IMR-90 (cell line): ENCODE measurements at regions not wholly inside any gene's neighbourhood (a gene's known extent, or its start where the extent isn't known, plus 50 kb on each side); places are given as distances from the start of the nearest gene placed in this dataset.

Source experiments
- BHLHE40 ChIP-seq: fragments of 150-350 bp; IDR thresholded peaks from 2 replicates; pipeline ENCODE4 v1.6.1; 2016; ENCODE audit warnings: mild to moderate bottlenecking, low read depth, low read length
- CEBPB ChIP-seq: IDR thresholded peaks from 2 replicates; pipeline ENCODE4 v1.6.1; 2012; ENCODE audit warnings: low read depth, low read length, improper control_type of control experiment
- FOS ChIP-seq: fragments of 150-350 bp; IDR thresholded peaks from 2 replicates; pipeline ENCODE4 v1.6.1; 2016; ENCODE audit warnings: low read depth, low read length
- MAFK ChIP-seq: IDR thresholded peaks from 2 replicates; pipeline ENCODE4 v1.6.1; 2012; ENCODE audit warnings: low read depth, low read length, improper control_type of control experiment
- POLR2A ChIP-seq: IDR thresholded peaks from 2 replicates; pipeline ENCODE4 v1.6.1; 2012; ENCODE audit warnings: mild to moderate bottlenecking, low read depth, low read length
- RAD21 ChIP-seq: IDR thresholded peaks from 2 replicates; pipeline ENCODE4 v1.6.1; 2012; ENCODE audit warnings: low read length, improper control_type of control experiment
- RCOR1 ChIP-seq: IDR thresholded peaks from 2 replicates; pipeline ENCODE4 v1.6.1; 2012; ENCODE audit warnings: mild to moderate bottlenecking, low read length, improper control_type of control experiment; ENCODE audit not compliant: insufficient replicate concordance
- RFX5 ChIP-seq: IDR thresholded peaks from 2 replicates; pipeline ENCODE4 v1.8.0; 2012; ENCODE audit warnings: low read depth, mild to moderate bottlenecking, low read length, moderate library complexity
- SMC3 ChIP-seq: fragments of 150-350 bp; IDR thresholded peaks from 2 replicates; pipeline ENCODE4 v1.6.1; 2016; ENCODE audit warnings: low read depth, mild to moderate bottlenecking, antibody characterized with exemption, low read length, moderate library complexity
- TF ChIP-seq, protein P1 (sequence below): conservative IDR thresholded peaks from 2 replicates; pipeline ENCODE4 v1.5.1; 2012; ENCODE audit warnings: mild to moderate bottlenecking, low read depth, low read length, improper control_type of control experiment
- TF ChIP-seq, protein P2 (sequence below): fragments of 150-350 bp; IDR thresholded peaks from 2 replicates; pipeline ENCODE4 v1.6.1; 2017; ENCODE audit warnings: mild to moderate bottlenecking, antibody characterized with exemption, low read length, low read depth

DNA sequence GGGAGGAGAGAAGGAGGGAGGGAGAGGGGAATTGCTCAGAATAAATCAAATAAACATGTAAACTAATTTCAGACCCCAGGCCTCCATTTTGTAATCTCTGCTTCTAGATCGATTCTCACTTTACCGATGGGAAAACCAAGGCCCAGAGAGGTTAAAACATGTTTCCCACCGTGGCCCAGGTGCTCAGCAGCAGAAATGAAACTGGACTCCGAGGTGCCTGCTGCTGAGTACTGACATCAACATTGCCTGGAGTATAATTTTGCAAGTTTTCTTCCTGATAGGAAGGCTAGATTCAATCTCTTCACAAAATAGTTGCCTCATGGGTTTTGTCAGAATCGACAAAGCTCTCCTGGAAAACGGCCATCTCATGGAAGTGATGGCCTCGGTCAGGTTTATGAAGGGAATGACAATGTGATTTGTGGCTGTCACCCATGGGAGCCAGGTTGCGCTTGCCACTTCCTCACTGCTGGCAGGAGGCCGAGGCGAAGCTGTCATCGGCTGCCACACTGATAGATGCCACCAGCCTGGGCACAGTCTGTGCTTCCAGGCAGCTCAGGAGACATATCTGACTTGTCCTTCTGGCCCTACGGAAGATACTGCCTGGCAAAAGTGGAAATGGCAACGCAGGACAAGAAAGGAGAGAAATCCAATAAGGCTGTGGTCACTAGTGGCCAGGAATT, 133.1 kb upstream of the LRRN1 start:
- TF ChIP-seq POLR2A (no peak), RFX5 (no peak), RAD21 (no peak), MAFK (no peak), RCOR1 (no peak), FOS (no peak), SMC3 (no peak), BHLHE40 (no peak), CEBPB (no peak)
- TF ChIP-seq, protein P1, sequence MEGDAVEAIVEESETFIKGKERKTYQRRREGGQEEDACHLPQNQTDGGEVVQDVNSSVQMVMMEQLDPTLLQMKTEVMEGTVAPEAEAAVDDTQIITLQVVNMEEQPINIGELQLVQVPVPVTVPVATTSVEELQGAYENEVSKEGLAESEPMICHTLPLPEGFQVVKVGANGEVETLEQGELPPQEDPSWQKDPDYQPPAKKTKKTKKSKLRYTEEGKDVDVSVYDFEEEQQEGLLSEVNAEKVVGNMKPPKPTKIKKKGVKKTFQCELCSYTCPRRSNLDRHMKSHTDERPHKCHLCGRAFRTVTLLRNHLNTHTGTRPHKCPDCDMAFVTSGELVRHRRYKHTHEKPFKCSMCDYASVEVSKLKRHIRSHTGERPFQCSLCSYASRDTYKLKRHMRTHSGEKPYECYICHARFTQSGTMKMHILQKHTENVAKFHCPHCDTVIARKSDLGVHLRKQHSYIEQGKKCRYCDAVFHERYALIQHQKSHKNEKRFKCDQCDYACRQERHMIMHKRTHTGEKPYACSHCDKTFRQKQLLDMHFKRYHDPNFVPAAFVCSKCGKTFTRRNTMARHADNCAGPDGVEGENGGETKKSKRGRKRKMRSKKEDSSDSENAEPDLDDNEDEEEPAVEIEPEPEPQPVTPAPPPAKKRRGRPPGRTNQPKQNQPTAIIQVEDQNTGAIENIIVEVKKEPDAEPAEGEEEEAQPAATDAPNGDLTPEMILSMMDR, result no peak
- TF ChIP-seq, protein P2, sequence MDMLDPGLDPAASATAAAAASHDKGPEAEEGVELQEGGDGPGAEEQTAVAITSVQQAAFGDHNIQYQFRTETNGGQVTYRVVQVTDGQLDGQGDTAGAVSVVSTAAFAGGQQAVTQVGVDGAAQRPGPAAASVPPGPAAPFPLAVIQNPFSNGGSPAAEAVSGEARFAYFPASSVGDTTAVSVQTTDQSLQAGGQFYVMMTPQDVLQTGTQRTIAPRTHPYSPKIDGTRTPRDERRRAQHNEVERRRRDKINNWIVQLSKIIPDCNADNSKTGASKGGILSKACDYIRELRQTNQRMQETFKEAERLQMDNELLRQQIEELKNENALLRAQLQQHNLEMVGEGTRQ, result no peak
